Uterus (tissue), 3 donors: ENCODE measurements at regions not wholly inside any gene's neighbourhood (a gene's known extent, or its start where the extent isn't known, plus 50 kb on each side); places are given as distances from the start of the nearest gene placed in this dataset.

ENCODE experiments used
- DNase-seq, 2 donors: peaks; one replicate each; pipeline ENCODE4 v3.0.0-alpha.2; 2019 to 2020
- H3K27ac ChIP-seq, 2 donors: fragments of 200-600 bp; sonication (generic); 1 replicate in 1 of 2; 2 replicates in 1 of 2; pipeline ENCODE4 v1.5.1; 2016 to 2018
- H3K27me3 ChIP-seq, 2 donors: fragments of 200-600 bp; sonication (generic); one replicate each; pipeline ENCODE4 v1.5.1; 2018 to 2019; ENCODE audit warnings: control low read depth in 1 of 2
- H3K36me3 ChIP-seq, 2 donors: fragments of 200-600 bp; sonication (generic); one replicate each; pipeline ENCODE4 v1.5.1; 2019; ENCODE audit warnings: control low read depth in 1 of 2
- H3K4me1 ChIP-seq, 2 donors: fragments of 200-600 bp; sonication (generic); one replicate each; pipeline ENCODE4 v1.5.1; 2018 to 2019; ENCODE audit warnings: control low read depth in 1 of 2
- H3K4me3 ChIP-seq, 2 donors: fragments of 200-600 bp; sonication (generic); 1 replicate in 1 of 2; 2 replicates in 1 of 2; pipeline ENCODE4 v1.5.1; 2018 to 2019; ENCODE audit warnings: mild to moderate bottlenecking in 1 of 2
- H3K9me3 ChIP-seq, 2 donors: fragments of 200-600 bp; sonication (generic); one replicate each; pipeline ENCODE4 v1.5.1; 2019; ENCODE audit warnings: control low read depth in 1 of 2
- CTCF ChIP-seq, 4 experiments: fragments of 200-600 bp in 2 of 4; fragments of 450-650 bp in 2 of 4; sonication (generic) in 2 of 4; IDR thresholded peaks; one replicate each; pipeline ENCODE4 v1.5.1; 2016 to 2019; ENCODE audit warnings: antibody characterized with exemption in 4 of 4, mild to moderate bottlenecking in 2 of 4, moderate library complexity in 1 of 4
- POLR2A ChIP-seq, 2 donors: fragments of 450-650 bp; IDR thresholded peaks; one replicate each; pipeline ENCODE4 v1.6.1; 2016; ENCODE audit warnings: antibody characterized with exemption in 2 of 2, mild to moderate bottlenecking in 1 of 2, moderate library complexity in 1 of 2
- intact Hi-C: fragments of 100-400 bp; cut with DNase I; formaldehyde crosslinking; loops from one replicate; pipeline ENCODE4 v1.15.1; 2023; ENCODE audit warnings: low total_unique reads
- donor health status: DM: yes; HTN: yes; CAD: no.

GRCh38 chr4:35800669-35801068 is 443.6 kb downstream of the ARAP2 start:
- no peaks in the 10 kb centered on the region for H3K4me1 ChIP-seq
- intact Hi-C loops = no loop called here
- H3K27ac ChIP-seq = no peak overlapping the region
- no peaks in the 10 kb centered on the region for H3K36me3 ChIP-seq
- DNase-seq = no peak
- H3K27me3 ChIP-seq = no peaks in the 10 kb centered on the region
- no peak overlapping the region for H3K4me3 ChIP-seq
- TF ChIP-seq CTCF (IDR thresholded peaks at IDR 0.05) (no peak), POLR2A (IDR thresholded peaks at IDR 0.05) (no peak)
- no peaks in the 10 kb centered on the region for H3K9me3 ChIP-seq

- intact Hi-C loops = no loop called here
- no peak overlapping the region for H3K27ac ChIP-seq
- TF ChIP-seq CTCF (IDR thresholded peaks at IDR 0.05) (no peak), POLR2A (IDR thresholded peaks at IDR 0.05) (no peak)
Measured at GRCh38 chr4:35802644-35803043, 441.7 kb downstream of the ARAP2 start.

GRCh38 chr4:35818520-35818919 is 425.8 kb downstream of the ARAP2 start:
- H3K9me3 ChIP-seq = no peaks in the 10 kb centered on the region
- H3K4me1 ChIP-seq = no peaks in the 10 kb centered on the region
- no peak for DNase-seq
- no peak overlapping the region for H3K4me3 ChIP-seq
- TF ChIP-seq POLR2A (IDR thresholded peaks at IDR 0.05) = no peak
- TF ChIP-seq CTCF (IDR thresholded peaks at IDR 0.05) = no peak
- H3K27me3 ChIP-seq = no peaks in the 10 kb centered on the region
- intact Hi-C loops = no loop called here
- H3K36me3 ChIP-seq = no peaks in the 10 kb centered on the region
- no peak overlapping the region for H3K27ac ChIP-seq

More at GRCh38 chr4:35802644-35803043, 441.7 kb downstream of the ARAP2 start:
- DNase-seq = no peak
- no peaks in the 10 kb centered on the region for H3K27me3 ChIP-seq
- no peaks in the 10 kb centered on the region for H3K4me1 ChIP-seq
- no peaks in the 10 kb centered on the region for H3K9me3 ChIP-seq
- H3K36me3 ChIP-seq = no peaks in the 10 kb centered on the region
- H3K4me3 ChIP-seq = no peak overlapping the region

- no peaks in the 10 kb centered on the region for H3K4me1 ChIP-seq
- no peak overlapping the region for H3K27ac ChIP-seq
- intact Hi-C loops = no loop called here
- DNase-seq = no peak
- no peak overlapping the region for H3K4me3 ChIP-seq
- no peaks in the 10 kb centered on the region for H3K36me3 ChIP-seq
- TF ChIP-seq POLR2A (IDR thresholded peaks at IDR 0.05) = no peak
- no peak for TF ChIP-seq CTCF (IDR thresholded peaks at IDR 0.05)
- H3K9me3 ChIP-seq = no peaks in the 10 kb centered on the region
- no peaks in the 10 kb centered on the region for H3K27me3 ChIP-seq
Measured at GRCh38 chr4:35820003-35820402, 424.3 kb downstream of the ARAP2 start.

- DNase-seq = no peak
- H3K4me1 ChIP-seq = no peaks in the 10 kb centered on the region
- H3K9me3 ChIP-seq = no peaks in the 10 kb centered on the region
- intact Hi-C loops = no loop called here
- no peaks in the 10 kb centered on the region for H3K36me3 ChIP-seq
- H3K4me3 ChIP-seq = no peak overlapping the region
- TF ChIP-seq CTCF (IDR thresholded peaks at IDR 0.05) (no peak), POLR2A (IDR thresholded peaks at IDR 0.05) (no peak)
- H3K27me3 ChIP-seq = no peaks in the 10 kb centered on the region
- H3K27ac ChIP-seq = no peak overlapping the region
Measured at GRCh38 chr4:35824231-35824630, 420.1 kb downstream of the ARAP2 start.
